NCI-H2227 (cell line): ENCODE measurements at regions not wholly inside any gene's neighbourhood (a gene's known extent, or its start where the extent isn't known, plus 50 kb on each side); places are given as distances from the start of the nearest gene placed in this dataset.

ENCODE experiments used
- DNase-seq: peaks from one replicate; lab custom pipeline; 2025; ENCODE audit not compliant: unreplicated experiment; lab: John Stamatoyannopoulos, UW

DNA sequence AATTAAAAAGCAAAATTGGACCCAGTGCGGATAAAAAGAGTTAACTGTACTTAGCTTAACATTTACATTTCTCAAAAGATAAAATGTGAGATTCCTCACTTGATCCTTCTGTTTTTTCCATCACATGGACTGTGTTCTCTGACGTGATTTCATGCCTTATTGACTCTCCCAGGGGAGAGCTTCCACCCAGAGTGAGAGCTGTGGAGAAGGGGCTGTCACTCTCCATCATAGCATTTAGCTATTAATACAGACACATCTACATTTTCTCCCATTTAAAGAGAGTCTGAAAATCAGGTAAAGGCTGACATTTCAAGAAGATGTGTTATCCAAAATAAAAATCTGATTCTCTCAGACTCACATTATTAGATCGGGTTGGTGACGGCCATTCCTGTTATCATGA is 493.8 kb downstream of the FBXO15 start:
- no peak for DNase-seq

DNA sequence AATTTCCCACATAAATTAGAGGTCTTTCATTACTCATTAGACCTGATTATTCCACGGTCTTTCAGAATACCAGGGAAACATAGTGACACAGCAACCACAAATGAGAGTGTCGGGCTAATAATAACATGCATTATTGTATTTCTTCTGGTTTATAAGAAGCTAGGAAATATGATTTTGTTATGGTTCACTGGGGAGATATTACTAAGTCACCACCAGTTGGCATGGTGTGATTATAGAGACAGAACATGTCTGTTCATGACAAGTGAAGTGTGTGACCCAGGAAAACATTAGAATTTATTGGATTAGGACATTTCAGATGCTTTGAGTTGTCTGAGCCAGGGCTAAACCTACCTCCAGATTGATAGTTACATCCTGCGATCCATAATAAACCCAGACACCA is 494.4 kb downstream of the FBXO15 start:
- DNase-seq, result no peak

DNA sequence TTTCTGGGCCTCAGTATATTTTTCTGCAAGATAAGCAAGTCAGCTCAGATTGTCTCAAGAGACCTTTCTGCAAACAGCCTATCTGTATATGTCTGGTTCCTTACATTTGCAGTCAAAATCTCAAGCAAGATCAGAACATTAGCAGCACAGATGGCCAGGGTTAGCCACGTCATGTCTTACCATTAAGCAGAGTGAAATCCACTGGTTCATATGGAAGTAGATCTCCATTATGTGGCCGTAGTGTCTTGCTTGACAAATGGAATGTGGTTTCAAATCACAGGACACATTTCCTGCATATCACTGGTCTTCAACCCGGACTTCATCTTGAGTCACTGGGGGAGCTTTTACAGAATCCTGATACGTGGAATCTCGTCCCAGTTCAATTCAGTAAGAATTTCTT is 500.2 kb downstream of the FBXO15 start:
- DNase-seq, result no peak

DNA sequence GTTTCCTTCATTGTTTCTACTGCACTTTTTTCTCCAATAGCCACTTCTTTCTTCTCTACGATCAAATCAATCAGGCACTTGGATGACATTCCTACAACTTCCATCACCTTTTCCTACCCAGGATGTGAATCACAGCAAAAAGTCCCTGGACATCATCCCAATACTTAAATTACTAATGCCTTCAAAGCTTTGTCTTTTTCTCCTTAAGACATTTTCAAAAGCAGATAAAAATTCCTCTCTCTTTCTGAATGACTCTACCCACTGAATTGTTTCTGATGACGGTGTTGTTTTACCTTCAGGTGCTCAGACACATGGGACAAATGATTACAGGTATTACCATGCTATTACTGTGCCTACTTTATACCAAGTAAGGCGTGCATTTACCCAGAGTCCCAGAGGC is 500.9 kb downstream of the FBXO15 start:
- no peak for DNase-seq

DNA sequence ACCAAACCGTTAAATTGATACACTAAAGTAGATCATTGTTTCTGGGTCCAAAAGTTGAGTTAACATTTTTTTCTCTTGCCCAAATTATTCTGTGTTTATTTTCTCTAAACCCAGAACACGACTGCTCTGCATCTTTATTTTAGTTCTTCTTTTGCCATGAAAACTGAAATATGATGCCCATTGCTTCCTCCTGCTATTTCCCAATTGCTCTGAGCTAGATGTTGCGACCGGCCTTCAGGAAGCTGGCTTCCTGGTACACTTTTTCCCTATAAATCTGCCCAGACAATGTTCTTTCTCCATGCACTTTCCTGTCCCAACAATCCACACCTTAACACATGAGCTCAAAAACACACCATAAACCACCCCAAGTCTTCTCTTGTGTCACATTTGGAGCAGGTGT is 501.4 kb downstream of the FBXO15 start:
- no peak for DNase-seq

DNA sequence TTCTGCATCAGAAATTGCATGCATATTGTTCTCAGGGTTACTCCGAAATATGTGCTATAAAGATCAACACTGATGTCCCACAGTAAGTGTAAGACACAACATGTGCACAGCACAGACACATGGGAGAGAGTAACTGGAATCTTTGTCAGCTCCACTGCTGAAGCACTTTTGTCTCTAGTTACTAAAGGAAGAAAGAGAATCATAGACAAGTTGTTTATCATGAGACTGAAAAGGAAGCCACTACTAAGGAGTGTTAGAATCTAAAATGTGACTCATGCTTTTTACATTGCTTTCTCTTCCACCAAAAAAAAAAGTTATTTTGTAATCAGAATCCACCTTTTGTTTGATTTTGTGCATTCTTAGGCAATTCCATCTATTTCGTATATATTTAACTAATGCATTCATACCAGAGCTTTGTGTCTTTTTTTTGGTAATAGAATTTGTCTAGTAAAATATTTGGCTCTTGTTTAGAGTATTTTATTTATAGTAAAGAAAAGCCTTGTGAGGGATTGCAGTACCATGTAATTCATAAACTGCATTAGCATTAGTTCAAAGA is 502.4 kb downstream of the FBXO15 start:
- DNase-seq, result no peak

DNA sequence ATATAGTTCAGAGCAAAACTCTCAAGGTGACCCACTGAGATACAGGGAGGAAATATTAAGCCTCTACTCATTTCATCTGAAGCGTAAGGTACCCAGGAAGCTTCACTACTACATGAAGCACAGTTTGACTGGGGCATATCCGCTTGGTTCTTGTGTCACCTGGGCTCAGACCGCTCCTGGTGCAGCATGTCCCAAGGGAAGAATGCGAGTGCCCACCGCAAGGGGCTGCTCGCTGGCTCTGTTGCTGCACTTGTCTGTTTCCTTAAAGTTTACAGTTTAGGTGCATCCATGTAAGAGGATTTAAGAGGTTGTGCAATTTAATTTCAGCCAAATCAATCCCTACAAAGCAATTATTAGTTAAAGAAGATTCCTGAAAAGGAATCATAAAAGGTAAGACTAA is 507.8 kb downstream of the FBXO15 start:
- DNase-seq, result no peak

DNA sequence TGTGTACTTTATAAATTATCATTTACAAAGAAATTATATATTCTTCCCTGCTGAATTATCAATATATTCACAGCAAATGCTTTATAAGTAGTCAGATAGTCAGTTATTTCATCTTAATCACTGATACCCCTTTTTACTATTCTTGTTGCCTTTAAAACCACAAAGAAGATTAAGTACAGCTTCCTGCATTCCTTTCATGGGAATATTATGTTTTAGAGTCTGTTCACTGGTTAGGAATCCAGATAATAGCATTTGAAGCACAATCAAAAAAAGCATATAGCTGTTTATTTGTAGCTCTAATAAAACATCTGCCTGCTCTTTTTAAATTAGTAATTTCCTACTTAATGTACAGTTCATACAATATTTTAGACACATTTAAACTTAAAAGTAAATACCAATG is 508.9 kb downstream of the FBXO15 start:
- DNase-seq, result no peak

DNA sequence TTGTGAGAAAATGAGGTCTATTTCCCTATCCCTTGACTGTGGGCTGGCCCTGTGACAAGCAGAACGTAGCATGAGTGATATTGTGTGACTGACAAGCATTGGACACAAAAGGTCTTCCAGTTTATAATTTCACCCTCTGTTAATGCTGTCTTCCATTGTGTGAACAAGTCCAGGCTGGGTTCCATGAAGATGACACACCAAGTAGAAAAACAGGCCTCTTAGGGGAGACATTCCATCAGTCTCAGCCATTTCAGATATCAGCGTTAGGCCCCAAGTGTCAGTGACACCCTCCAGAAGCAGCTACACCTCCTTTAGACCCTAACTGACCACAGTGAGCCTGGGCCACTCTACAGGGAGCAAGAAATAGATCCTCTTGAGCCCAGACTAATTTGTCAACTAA is 511.3 kb downstream of the FBXO15 start:
- DNase-seq, result no peak

DNA sequence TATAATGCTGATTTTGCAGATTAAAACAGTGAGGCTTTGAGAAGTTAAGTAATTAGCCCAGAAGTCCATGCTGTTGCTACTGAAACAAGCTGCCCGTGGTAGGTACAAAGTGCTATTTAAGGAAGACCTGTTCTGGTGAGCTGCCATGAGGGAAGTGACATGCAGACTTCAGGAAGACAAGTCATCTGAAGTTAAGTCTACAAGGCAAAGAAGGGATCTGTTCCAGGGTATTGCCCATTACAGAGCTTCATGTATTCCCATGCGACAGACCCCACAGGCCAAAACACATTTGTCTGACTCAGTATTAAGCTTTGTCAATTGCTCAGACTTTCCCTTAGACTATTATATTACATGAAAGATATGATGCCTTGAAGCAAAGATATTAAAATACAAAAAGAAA is 520.8 kb downstream of the FBXO15 start:
- no peak for DNase-seq

DNA sequence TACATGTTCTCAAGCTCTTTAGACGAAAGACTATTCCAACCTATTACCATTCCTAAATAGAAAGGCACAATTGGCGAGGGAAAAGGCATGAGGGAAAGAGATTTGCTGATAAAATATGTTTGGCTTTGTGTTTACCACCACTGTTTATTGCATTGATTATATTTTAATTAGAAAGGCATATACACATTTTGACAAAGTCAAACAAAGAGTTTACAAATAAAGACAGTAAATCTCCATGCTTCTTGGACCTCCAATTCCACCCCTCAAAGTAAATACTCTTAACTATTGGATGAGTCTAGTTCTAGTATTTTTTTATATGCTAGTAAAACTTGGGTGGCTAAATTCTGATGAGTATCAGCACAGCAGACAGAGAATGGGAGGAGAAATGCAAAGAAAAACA is 521.4 kb downstream of the FBXO15 start:
- no peak for DNase-seq

DNA sequence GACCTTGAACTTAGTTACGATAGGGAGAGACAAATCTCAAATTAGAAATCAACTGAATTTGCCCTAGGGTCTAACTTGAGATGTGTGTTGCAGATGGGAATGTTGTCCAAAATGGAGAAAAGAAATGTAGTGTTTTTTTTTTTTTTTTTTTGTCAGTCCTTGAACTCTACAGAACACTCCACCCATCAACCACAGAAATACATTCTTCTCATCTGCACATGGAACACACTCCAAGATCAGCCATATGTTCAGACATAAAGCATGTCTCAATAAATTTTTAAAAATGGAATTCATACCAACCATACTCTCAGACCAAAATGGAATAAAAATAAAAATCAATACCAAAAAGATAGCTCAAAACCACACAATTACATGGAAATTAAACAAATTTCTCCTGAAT is 526.5 kb downstream of the FBXO15 start:
- DNase-seq, result no peak

DNA sequence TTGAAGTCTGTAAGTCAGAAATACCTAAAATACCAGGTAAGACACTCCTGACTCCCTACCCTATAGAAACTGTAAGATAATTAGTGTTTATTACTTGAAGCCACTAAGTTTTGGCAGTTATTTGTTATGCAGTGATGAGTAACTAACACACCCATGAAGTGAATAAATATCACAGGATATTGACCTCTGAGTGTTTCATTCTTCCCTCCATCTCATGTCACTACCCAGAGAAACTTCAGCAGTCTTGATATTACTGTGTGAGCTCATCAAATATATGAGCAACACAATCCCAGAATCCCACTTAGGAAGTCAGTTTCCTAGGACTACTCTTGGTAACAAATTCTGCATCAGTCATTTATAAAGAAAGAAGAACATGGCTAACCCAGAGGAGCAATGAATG is 529.7 kb downstream of the FBXO15 start:
- no peak for DNase-seq

DNA sequence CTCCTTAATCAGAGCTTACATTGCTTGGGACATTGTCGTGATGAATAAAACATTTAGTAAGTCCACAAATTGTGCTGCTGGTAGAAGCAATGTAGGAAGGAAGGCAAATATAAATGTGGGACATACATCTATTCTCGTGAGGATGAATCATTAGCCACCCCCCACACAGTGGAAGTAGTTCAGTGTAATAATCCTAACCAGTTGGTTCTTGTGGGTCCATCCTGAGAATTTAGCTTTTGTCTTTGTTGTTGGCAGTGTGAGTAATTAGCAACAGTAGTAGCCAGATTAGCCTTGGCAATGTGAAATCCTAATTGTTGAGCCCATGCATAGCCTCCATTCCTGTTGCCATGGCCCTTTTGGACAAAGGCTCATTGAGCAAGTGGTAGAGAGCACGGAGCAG is 532.1 kb downstream of the FBXO15 start:
- DNase-seq, result no peak

DNA sequence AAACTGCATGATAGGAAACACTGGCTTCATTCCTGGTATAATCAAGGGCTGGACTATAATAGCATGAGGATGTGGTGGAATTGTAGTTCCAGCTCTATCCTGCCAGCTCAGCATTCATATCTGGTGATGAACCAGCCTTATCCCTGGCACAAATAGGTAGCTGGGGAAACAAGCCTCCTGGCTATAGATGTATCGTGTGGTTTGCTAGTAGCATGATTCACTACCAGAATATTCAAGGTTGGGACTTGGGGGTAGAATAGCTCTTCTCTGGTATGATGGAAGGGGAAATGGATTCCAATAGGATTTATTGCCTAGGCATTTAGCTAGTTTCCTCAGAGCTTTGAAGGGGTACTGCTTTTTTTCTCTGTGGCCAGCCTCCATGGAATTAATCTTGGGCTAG is 532.8 kb downstream of the FBXO15 start:
- no peak for DNase-seq

DNA sequence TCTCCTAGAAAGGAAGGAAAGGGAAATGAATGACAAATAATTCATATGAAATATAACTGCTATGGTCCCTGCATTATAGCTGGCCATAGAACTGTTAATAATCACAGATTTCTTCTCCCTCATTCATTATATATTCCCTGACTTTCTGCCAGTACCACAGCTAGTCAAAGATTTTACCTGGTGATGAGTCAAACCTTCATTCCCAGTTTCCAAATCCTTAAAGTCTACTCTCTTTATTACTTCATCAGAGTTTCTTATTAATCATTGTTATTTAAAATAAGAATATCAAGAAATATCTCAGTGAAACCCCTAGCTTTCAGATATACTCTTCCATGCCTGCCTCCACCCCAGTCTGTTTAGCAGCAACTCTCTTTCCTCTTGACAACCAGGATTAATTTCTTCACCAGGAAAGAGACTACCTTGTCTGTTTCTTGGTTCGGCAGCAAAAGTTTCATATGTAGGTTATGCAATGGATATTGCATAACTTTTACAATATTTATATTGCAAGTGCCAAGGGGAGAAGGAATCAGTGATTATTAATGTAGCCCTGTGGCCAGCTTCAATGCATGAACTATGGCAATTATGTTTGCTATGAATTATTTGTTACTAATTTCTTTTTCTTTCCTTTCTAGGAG is 533.8 kb downstream of the FBXO15 start:
- no peak for DNase-seq

DNA sequence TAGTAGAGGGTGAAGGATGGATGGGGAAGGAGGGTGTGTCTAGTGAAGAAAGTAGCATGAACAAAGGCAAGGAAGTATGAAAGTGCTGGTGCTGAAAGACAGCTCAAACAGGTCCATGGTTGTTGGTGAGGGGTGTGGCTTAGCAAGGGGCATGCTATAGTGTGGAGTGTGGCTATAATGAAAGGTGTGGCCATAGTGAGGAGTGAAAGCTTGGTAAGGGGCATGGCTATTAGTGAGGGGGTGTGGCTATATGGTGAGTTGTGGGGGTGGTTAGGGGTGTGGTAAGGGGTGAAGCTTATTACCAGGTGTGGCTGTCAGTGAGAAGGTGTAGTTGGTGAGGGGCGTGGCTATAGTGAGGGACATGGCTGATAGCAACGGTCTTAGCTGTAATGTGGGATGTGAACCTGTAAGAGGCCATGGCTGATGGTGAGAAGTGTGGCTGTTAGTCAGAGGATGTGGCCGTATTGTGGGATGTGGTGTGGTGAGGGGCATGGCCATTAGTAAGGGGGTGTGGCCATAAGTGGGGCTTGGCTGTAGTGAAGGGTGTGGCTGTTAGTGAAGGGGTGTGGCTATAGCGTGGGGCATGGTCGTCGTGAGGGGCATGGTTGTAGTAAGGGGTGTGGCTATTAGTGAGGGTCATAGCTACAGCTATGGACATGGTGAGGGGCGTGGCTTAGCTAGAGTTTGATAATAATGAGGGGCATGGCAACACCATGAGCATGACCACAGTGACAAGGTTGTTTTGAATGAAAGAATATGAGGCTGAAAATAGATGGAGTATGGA is 549.6 kb downstream of the FBXO15 start:
- no peak for DNase-seq

DNA sequence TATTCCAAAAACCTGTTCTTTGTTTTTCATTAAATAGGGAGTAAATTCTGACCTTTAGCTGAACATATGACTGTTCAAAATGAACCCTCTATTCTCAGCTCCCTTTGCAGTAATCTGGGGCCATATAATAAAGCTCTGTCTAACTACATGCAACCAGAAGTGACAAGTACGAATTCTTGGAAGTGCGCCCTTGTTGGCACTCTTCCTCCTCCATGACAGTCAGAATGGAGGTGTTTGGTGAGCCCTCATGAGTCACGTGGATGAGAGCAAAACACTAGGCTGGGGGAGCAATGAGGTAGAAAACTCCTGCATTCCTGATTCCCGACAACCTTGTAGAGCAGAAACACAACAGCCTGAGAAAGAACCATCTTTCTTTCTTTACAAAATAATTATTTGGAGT is 552.9 kb downstream of the FBXO15 start:
- no peak for DNase-seq

DNA sequence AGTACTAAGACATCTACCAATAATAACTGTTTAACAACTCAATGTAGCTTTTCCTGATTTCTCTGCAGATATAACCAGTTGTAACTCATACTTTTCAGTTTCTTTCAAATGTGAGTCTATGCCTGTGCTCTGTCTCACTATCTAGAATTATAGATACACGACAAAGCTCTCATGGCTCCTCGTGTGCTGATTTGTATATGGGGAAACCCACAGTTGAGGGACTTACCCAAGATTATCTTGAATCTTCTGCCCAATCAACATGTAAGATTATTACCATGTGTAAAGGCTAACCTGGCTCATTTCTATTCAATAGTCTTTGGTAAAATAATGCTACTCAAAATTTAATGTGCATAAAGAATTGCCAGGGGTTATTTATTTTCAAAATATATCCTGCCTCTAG is 554.4 kb downstream of the FBXO15 start:
- DNase-seq, result no peak

DNA sequence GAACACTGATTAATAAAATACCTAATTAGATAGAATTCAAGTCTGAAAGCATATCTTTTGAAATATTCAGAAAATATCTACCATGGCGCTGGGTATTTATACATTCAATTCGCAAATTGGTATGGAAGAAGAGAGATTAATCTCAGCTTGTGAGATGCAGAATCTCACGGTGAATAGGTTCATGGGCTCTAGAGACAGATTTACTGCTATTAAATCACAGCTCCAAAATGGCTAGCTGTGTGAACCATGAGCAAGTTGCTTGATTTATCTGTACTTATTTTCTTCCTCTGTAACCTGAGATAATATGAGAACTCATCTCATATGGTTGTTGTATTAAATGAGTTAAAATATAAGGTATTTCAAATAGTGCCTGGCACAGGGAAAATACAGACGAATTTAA is 556.7 kb downstream of the FBXO15 start:
- DNase-seq, result no peak

DNA sequence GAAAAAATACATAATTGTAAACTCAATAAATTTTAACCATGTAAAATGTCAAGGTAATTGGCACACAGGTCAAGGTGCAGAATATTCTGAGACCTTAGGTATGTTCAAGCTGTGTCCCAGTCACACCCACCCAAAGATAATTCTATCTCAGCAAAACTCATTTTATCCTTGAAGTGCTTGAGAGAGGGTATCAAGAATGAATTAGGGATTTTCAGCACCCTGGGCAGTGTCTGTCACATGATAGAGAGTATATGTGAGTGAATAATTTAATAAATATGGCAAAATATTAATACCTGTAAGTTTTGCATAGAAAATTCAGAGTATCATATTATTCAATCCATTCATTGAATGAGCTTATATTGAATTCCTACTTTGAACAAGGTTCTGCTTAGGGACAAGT is 567.9 kb downstream of the FBXO15 start:
- no peak for DNase-seq

DNA sequence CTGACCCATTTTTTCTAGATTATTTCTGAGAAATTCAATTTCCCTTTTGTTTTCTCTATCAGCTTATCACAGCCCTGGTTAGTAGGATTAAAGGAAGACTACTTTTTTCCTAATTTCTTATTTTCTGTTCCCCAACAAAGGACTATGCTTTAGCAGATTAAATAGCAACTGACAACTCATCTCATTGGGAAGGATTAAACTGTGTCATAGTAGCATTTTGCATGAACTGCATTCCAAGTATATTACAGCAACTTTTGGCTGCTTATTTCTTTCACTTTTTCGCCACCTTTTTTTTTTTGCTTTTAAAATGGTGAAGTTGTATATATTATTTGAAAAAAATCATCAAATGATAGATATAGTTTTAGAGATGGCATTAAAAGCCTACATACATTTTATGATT is 570.3 kb downstream of the FBXO15 start:
- no peak for DNase-seq
